ENCODE measurements at regions not wholly inside any gene's neighbourhood (a gene's known extent, or its start where the extent isn't known, plus 50 kb on each side); places are given as distances from the start of the nearest gene placed in this dataset.

DNA sequence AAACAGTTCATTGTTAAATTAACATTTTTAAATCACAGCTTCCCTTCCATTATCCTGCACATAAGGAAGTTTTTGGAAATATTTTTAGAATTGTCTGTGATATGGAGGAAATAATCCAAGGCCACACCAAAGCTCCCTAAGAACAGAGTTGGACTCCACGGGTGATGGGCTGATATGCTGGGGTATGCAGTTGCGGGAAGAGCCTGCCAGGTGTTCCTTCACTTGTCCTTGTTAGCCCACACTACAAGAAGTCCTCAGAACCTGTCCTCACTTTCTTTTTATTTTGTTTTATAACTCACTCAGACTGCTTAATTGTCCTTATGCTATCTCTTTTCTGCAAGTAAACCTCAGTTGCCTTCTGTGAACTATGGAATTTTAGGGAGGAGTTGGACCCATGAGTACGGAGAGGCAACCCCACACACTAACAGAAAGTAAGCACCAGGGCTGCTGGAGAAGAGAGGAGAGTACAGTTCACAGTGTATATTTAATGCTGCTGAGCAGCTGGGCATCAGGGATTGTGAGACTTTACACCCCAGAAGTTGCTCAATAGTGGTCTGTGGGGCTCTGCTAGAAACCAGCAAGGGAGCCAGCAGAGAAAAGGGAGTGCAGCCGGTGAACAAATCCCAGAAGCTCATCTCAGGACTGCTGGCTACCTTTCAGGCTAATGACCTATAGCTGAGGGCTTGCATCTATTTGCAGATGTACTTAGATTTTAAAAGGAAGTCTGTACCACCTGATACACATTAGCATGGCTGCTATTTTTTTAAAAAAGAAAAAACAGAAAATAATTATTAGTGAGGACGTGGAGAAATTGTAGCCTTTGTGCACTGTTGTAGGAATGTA is 64.6 kb upstream of the FOXN2 start (continued):
- TF ChIP-seq, protein P1, sequence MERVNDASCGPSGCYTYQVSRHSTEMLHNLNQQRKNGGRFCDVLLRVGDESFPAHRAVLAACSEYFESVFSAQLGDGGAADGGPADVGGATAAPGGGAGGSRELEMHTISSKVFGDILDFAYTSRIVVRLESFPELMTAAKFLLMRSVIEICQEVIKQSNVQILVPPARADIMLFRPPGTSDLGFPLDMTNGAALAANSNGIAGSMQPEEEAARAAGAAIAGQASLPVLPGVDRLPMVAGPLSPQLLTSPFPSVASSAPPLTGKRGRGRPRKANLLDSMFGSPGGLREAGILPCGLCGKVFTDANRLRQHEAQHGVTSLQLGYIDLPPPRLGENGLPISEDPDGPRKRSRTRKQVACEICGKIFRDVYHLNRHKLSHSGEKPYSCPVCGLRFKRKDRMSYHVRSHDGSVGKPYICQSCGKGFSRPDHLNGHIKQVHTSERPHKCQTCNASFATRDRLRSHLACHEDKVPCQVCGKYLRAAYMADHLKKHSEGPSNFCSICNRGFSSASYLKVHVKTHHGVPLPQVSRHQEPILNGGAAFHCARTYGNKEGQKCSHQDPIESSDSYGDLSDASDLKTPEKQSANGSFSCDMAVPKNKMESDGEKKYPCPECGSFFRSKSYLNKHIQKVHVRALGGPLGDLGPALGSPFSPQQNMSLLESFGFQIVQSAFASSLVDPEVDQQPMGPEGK (CRISPR knock-in tag; IDR thresholded peaks at IDR 0.05): peak; percentile 75
- TF ChIP-seq CC2D1A (CRISPR knock-in tag; IDR thresholded peaks at IDR 0.05): no peak
- no peak for TF ChIP-seq ZNF773 (CRISPR knock-in tag; IDR thresholded peaks at IDR 0.05; ENCODE audit: borderline replicate concordance)
- TF ChIP-seq KAT7 (CRISPR knock-in tag; IDR thresholded peaks at IDR 0.05; ENCODE audit: borderline replicate concordance): peak; percentile 60; the same call in 1 of the 2 replicates
- no peak for TF ChIP-seq HOXD1 (CRISPR knock-in tag; IDR thresholded peaks at IDR 0.05)
- no peak for TF ChIP-seq ZNF232 (CRISPR knock-in tag; IDR thresholded peaks at IDR 0.05; ENCODE audit: borderline replicate concordance)
- no peak for TF ChIP-seq NONO (IDR thresholded peaks at IDR 0.05)
- TF ChIP-seq NONO (CRISPR knock-in tag; conservative IDR thresholded peaks at IDR 0.05): no peak
- TF ChIP-seq YEATS4 (CRISPR knock-in tag; IDR thresholded peaks at IDR 0.05; ENCODE audit: borderline replicate concordance): no peak; the same call in 1 of the 2 replicates
- TF ChIP-seq, protein P2, sequence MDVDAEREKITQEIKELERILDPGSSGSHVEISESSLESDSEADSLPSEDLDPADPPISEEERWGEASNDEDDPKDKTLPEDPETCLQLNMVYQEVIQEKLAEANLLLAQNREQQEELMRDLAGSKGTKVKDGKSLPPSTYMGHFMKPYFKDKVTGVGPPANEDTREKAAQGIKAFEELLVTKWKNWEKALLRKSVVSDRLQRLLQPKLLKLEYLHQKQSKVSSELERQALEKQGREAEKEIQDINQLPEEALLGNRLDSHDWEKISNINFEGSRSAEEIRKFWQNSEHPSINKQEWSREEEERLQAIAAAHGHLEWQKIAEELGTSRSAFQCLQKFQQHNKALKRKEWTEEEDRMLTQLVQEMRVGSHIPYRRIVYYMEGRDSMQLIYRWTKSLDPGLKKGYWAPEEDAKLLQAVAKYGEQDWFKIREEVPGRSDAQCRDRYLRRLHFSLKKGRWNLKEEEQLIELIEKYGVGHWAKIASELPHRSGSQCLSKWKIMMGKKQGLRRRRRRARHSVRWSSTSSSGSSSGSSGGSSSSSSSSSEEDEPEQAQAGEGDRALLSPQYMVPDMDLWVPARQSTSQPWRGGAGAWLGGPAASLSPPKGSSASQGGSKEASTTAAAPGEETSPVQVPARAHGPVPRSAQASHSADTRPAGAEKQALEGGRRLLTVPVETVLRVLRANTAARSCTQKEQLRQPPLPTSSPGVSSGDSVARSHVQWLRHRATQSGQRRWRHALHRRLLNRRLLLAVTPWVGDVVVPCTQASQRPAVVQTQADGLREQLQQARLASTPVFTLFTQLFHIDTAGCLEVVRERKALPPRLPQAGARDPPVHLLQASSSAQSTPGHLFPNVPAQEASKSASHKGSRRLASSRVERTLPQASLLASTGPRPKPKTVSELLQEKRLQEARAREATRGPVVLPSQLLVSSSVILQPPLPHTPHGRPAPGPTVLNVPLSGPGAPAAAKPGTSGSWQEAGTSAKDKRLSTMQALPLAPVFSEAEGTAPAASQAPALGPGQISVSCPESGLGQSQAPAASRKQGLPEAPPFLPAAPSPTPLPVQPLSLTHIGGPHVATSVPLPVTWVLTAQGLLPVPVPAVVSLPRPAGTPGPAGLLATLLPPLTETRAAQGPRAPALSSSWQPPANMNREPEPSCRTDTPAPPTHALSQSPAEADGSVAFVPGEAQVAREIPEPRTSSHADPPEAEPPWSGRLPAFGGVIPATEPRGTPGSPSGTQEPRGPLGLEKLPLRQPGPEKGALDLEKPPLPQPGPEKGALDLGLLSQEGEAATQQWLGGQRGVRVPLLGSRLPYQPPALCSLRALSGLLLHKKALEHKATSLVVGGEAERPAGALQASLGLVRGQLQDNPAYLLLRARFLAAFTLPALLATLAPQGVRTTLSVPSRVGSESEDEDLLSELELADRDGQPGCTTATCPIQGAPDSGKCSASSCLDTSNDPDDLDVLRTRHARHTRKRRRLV (CRISPR knock-in tag; IDR thresholded peaks at IDR 0.05): no peak
- peak; percentile 94 for TF ChIP-seq ZSCAN31 (CRISPR knock-in tag; IDR thresholded peaks at IDR 0.05; ENCODE audit: low read depth)
- peak; percentile 85 for TF ChIP-seq MIER2 (CRISPR knock-in tag; IDR thresholded peaks at IDR 0.05)
- no peak; the same call in 1 of the 2 replicates for TF ChIP-seq ZNF790 (CRISPR knock-in tag; IDR thresholded peaks at IDR 0.05; ENCODE audit: borderline replicate concordance)
- no peak for TF ChIP-seq GABPA (IDR thresholded peaks at IDR 0.05; ENCODE audit: low read depth, low read length)
- no peak for TF ChIP-seq GABPA (CRISPR knock-in tag; IDR thresholded peaks at IDR 0.05; ENCODE audit: low read depth)
- peak; percentile 49; the same call in 1 of the 2 replicates for TF ChIP-seq ZKSCAN1 (IDR thresholded peaks at IDR 0.05; ENCODE audit: low read length)
- peak; percentile 91; the same call in 1 of the 2 replicates for TF ChIP-seq ZKSCAN8 (CRISPR knock-in tag; IDR thresholded peaks at IDR 0.05; ENCODE audit: borderline replicate concordance)
- no peak for TF ChIP-seq ZNF510 (CRISPR knock-in tag; IDR thresholded peaks at IDR 0.05; ENCODE audit: low read depth)
- TF ChIP-seq SNRNP70 (IDR thresholded peaks at IDR 0.05; ENCODE audit: low read depth, low read length): no peak
- TF ChIP-seq, protein P3, sequence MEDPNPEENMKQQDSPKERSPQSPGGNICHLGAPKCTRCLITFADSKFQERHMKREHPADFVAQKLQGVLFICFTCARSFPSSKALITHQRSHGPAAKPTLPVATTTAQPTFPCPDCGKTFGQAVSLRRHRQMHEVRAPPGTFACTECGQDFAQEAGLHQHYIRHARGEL (CRISPR knock-in tag; IDR thresholded peaks at IDR 0.05): no peak
- TF ChIP-seq ZNF329 (CRISPR knock-in tag; IDR thresholded peaks at IDR 0.05; ENCODE audit: low read depth): no peak
- TF ChIP-seq, protein P4, sequence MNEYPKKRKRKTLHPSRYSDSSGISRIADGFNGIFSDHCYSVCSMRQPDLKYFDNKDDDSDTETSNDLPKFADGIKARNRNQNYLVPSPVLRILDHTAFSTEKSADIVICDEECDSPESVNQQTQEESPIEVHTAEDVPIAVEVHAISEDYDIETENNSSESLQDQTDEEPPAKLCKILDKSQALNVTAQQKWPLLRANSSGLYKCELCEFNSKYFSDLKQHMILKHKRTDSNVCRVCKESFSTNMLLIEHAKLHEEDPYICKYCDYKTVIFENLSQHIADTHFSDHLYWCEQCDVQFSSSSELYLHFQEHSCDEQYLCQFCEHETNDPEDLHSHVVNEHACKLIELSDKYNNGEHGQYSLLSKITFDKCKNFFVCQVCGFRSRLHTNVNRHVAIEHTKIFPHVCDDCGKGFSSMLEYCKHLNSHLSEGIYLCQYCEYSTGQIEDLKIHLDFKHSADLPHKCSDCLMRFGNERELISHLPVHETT (CRISPR knock-in tag; conservative IDR thresholded peaks at IDR 0.05): peak; percentile 29; the same call in 1 of the 2 replicates
- TF ChIP-seq ZNF720 (CRISPR knock-in tag; IDR thresholded peaks at IDR 0.05): no peak
